ENCODE measurements at regions not wholly inside any gene's neighbourhood (a gene's known extent, or its start where the extent isn't known, plus 50 kb on each side); places are given as distances from the start of the nearest gene placed in this dataset.

DNA sequence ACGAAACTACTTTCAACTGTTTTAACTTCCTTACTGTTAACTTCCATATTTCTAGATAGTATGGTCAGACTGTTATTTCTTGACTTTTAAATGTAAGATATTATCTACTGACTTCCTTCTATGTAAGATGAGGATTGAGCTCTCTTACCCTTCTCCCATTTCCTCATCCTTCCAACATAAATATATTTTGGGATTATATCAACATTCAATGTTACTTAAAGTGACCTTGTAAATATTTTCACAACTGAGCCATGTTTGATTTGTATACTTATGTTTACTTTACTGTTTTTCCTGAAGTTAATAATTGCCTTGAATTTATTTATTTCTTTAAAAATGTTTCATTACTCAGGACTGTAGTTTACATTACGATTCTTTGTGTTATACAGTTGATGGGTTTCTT is 148.7 kb downstream of the ZIC5 start:
- TF ChIP-seq, protein P1, sequence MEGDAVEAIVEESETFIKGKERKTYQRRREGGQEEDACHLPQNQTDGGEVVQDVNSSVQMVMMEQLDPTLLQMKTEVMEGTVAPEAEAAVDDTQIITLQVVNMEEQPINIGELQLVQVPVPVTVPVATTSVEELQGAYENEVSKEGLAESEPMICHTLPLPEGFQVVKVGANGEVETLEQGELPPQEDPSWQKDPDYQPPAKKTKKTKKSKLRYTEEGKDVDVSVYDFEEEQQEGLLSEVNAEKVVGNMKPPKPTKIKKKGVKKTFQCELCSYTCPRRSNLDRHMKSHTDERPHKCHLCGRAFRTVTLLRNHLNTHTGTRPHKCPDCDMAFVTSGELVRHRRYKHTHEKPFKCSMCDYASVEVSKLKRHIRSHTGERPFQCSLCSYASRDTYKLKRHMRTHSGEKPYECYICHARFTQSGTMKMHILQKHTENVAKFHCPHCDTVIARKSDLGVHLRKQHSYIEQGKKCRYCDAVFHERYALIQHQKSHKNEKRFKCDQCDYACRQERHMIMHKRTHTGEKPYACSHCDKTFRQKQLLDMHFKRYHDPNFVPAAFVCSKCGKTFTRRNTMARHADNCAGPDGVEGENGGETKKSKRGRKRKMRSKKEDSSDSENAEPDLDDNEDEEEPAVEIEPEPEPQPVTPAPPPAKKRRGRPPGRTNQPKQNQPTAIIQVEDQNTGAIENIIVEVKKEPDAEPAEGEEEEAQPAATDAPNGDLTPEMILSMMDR (IDR thresholded peaks at IDR 0.05), result no peak
- no peak for TF ChIP-seq POLR2A (IDR thresholded peaks at IDR 0.05)
